ENCODE measurements at regions not wholly inside any gene's neighbourhood (a gene's known extent, or its start where the extent isn't known, plus 50 kb on each side); places are given as distances from the start of the nearest gene placed in this dataset.
A peak's percentile ranks its signal among the peaks of the same experiment; 100 is the strongest.
"Not testable (repeated sequence)": the region's sequence is repeated elsewhere in the genome, so short reads cannot be mapped to it uniquely, and the experiment has no call there.

DNA sequence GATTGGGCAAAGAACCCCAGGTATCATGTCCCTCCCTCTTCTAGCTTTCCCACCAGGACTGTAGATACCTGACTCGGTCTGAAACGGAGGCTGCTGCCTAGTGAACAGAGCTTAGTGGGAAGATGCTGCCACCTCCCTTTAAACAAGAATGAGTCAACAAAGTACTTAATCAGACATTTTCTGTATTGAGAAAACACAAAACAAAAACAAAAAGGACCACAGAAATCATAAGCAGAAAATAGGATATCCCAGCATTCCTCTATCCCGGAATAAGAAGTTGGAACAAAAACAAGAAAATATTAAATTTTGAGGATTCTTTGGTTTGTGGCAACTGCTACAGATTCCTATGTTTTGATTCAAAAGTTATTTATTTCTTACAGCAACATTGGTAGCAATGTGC, 51.7 kb upstream of the COL8A1 start:
- DNase-seq (ENCODE audit: low spot score) = no peak

DNA sequence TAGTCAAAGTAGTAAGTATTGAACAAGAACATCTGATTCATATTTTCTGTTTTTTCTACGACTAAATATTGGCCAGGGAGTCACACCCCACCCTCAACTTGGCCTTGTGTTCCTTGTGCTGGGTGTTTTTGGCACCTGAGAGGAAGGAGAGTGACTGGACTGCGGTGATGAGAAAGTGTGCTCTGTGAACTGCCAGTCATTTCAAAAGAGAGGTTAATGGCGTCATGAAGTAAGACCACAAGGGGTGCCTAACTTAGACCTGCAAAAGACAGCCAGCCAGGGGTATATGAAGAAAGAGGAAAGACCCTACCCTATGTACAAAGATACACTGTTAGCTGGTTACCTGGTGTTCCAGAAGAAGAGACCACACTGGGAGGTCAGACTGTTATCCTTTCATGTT, 58.4 kb upstream of the COL8A1 start:
- no peak for DNase-seq (ENCODE audit: low spot score)

DNA sequence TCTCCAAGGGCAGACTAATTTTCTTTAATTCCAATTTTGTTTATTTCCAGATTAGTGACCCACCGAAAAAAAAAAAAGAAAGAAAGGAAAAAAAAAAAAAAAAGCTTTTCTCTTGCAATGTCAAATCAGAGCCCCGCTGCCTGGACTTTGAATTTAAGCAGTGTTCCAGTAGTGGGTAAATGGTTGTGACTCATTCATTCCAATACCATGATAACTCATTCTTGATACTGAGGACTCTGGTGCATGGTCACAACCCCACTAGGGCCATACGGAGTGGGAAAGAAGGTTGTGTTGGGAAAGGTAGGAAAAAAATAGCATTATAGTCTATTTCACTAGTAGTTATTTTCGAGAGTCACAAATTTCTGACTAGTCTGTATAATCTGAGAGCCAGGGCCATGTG, 59.1 kb upstream of the COL8A1 start:
- no peak for DNase-seq (ENCODE audit: low spot score)

DNA sequence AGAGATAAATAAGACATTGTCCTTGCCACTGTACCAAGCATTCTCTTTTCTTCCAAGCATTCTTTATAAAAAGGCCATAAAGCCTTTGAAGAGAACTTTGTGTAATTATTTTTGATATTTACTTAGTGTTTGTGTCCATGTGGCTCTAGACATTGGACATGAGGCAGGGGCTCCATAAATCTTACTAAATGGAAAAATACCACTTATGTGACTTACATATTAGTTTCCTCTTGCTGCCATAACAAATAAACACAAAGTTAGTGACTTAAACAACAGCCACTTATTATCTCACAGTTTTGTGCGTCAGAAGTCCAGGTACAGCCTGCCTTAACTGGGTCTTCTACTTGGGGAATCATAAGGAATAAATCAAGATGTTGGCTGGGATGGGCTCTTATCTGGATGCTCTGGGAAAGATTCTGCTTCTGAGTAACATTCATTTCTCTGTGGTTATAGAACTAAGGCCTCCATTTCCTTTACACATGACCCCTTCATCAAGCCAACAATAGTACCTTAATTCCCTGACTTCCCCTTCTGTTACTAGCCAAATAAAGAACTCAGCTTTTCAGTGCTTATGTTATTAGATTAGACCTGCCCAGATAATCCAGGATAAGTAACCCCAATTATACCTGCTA, 59.9 kb upstream of the COL8A1 start:
- no peak for DNase-seq (ENCODE audit: low spot score)

DNA sequence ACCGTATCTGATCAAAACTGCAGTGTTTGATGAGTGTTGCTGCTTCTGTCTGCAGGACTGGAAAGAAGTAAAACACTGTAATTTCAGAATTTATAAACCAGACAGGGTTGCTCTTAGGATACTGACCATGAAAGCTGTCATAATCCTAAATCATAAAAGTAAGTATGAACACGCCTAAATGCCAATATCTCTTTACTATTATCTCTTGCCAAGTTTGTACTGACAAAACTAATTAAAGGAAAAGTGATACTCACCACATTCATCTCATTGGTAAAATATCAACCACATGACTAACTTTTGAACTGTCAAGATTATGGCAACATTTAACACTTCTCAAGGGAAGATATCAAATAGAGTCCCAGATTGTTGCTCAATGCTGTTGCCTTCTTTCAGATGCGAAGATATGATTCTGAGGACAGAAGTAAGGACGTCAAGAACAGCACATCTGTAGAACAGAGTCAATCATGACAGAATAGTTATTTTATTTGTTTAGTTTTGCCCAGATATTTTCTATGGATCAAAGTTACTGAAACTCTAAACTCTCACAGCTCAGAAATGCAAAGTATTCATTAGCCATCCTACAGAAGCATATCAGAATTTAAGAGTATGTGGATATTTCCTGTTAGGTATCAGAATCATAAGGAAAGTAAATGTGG, 61.4 kb upstream of the COL8A1 start:
- no peak for DNase-seq (ENCODE audit: low spot score)

DNA sequence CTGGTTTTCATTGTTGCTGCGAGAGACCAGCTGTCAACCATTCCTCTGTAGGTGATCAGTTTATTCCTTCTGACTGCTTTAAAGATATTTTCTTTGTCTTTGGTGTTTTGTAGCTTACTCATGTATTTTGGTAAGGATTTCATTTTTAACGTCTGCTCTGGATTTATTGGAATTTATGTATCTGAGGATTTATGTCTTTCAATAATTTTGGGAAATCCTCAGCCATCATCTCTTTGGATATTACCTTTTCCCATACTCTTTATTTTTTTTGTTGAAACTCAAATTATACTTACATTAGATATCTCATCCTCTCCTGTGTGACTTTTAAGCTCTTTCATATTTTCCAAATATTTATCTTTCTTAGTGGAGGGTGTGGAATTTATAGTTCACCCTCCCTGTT, 62.7 kb upstream of the COL8A1 start:
- DNase-seq (ENCODE audit: low spot score) = no peak

DNA sequence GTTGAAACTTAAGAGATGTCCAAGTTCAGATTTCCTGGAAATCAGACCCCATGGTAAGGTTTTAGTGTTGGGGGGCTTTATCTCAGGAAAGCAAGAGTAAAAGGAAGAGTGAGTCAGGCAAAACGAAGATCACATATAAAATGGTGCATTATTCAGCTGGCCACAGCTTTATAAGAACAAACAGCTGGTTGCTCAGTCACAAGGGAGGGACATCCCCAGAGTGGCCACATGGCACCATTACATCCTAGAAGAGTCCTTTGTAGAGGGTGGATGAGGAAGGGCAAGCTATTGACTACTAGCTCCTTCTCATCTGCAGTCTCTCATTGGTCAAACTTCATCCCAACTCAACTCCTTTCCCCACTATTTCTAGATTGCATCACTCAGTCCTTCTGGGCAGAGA, 68.3 kb upstream of the COL8A1 start:
- DNase-seq (ENCODE audit: low spot score) = no peak

DNA sequence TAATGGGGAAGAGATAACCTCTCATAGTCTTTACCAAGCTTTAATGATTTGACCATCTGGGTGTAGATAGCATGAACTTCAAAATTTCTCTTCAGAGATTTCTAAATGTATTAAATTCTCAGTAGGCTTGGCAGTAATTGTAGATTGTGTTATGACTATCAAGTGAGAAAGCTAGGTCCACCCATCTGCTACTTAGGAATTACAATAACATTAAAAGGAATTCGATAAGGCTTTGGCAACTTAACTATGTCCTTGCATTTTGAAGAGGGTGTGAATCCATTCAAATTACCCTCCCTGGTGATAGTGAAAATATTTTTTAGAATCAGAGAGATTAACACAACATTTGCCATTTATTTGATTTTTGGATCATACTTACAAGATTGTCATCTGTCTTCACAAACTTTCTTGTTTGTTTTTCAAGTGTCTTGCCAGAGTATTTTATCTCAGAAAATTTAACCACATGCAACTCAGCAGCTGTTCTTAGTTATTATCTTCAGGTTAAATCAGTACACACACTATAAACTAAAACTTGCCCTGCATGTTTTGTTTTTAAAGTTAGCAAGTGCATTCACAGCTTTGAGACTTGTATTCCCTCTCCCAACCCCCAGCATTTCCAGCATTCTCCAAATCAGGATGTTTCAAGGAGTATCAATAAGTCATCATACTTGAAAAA, 69.6 kb upstream of the COL8A1 start:
- no peak for DNase-seq (ENCODE audit: low spot score)

DNA sequence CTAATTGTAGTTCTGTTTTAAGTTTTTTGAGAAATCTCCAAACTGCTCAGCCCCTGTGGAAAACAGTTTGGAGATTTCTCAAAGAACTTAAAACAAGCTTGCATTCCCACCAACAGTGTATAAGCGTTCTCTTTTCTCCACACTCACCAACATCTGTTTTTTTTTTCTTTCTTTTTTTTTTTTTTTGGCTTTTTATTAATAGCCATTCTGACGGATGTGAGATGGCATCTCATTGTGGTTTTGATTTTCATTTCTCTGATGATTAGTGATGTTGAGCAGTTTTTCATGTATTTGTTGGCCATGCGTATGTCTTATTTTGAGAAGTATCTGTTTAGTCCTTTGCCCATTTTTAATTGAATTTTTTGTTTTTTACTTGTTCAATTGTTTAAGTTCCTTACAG, 73.1 kb upstream of the COL8A1 start:
- no peak for DNase-seq (ENCODE audit: low spot score)

DNA sequence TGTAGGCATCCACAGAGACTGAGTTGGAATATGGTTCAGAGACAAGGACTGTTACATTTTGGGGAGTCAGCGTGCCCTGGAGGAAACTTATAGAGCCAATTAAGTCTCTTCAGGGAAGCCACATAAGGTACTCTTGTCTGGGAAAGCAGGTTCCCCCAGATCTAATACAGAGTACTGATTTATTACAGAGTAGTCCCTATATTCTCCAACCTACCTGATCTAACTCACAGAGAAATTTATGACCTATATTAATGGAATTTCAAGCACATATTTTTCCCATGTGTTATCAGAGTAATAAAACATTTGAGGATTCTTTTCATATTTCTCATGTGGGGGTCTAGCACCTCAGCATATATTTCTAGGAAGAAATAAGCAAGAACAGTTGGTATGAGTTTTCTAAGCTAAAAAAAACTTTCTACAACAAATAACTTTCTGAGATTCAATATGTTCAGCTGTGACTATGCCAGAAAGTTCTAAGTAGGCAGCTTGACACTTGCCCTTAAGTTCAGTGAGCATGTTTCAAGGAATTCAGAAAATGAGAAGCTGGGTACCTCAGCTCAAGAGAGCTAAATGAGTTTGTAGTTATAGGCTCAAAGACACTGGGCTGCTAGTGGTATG, 75.3 kb upstream of the COL8A1 start:
- no peak for DNase-seq (ENCODE audit: low spot score)

DNA sequence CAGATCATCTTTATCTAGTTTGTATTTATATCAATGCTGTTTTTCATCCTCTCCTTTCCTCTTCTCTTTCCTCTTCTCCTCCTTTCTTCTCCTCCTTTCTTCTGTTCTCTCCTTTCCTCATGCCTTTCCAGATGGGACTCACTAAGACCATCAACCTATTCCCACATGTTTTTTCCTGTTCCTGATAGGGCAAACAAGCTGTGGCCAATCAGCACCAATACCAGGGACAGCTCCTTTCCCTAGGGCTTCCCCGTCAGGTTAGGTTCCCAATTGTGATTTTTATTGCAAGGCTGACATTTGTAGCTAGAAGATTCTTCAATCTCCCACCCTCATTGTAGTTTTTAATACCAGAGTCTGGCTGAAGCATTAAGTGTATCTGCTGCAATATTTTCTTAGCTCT, 76.3 kb upstream of the COL8A1 start:
- DNase-seq (ENCODE audit: low spot score) = peak; percentile 2

DNA sequence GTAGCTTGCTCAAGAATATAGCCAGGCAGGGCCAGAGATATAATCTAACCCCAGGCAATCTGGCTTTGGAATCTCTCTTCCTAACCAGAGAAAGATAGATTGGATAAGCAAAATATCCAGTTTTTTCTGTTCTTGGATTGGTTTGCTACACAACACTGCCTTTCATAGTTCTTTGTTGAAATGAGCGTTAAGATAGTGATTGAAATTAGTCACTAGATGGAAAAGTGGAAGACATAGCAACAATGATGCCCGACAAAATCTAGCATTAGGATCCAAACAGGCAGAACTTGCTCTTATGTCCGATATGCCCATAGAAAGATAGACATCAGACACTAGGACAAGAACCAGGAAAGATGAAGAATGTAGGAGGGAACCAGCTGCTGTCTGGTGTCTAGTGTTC, 77.3 kb upstream of the COL8A1 start:
- no peak for DNase-seq (ENCODE audit: low spot score)

DNA sequence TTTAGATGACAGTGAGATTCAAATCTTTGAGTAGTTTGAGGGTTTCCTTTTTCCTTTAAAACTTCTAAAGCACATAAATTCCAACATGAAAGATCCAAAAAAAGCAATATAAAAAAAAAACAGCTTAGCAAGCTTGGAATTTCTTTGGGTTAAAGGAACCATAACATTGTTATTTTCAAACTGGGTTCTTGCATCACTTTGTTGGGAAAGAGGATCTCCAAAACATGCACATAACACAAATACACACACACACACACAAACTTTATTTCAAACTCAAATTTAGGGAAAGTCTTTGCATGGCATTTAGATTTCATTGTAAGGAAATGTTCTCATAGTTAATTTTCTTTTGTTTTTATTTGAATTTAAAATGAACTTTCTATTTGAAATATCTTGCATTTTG, 79.2 kb upstream of the COL8A1 start:
- no peak for DNase-seq (ENCODE audit: low spot score)

DNA sequence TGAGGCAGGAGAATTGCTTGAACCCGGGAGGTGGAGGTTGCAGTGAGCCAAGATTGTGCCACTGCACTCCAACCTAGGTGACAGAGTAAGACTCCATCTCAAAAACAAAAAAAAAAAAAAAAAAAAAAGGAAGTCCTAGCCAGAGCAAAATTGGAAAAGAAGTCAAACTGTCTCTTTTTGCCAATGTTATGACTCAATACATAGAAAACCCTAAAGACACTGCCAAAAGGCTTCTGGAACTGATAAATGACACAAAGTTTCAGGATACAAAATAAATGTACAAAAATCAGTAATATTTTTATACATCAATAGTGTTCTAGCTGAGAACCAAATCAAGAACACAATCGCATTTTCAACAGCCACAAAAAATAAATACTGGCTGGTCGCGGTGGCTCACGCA, 82.5 kb upstream of the COL8A1 start:
- DNase-seq (ENCODE audit: low spot score) = not testable (repeated sequence)

DNA sequence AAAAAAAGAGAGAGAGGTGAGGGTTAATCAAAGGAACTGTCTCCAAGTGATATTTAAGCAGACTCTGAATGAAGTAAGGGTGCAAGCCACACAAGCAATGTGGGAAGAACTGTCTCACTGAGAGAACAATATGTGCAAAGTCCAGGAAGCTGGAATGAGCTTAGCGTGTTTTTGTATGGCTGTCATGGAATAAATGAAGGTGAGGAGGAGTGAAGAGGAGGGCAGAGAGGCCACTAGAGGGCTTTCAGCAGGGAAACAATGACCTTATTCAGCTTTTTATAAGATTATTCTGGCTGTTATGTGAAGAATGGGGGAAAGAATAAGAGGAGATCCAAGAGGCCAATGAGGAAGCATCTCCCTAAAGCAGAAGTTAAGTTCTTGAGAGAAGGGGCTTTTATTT, 86.9 kb upstream of the COL8A1 start:
- DNase-seq (ENCODE audit: low spot score) = no peak

DNA sequence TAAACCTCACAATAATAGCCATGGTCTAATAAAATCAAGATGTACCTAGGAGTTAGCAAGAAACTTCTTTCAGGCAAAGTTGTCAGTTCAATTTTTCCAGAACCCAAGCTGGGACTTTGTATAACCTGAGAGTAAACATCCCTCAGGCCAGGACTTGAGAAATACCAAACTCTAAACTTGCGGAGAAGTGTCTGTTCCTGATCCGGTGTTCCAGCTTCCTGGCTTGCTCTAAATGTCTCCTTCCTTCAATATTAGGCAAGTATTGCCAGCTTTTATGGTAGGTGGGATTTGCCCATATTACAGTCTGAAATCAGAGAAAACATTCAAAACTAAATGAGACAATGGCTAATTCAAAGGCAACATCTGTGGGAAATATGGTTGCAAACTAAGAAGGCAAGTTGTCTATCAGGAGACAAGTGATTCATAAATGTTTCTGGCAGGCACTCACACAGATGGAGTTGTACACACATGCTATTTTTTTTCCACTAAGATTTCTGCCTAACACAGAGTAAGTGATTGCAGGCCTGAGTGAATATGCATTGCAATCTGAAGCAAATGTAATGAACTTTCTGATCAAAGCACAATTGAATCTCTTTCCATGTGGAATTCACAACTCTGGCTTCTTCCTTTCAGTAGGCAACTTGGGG, 88.3 kb upstream of the COL8A1 start:
- no peak for DNase-seq (ENCODE audit: low spot score)

DNA sequence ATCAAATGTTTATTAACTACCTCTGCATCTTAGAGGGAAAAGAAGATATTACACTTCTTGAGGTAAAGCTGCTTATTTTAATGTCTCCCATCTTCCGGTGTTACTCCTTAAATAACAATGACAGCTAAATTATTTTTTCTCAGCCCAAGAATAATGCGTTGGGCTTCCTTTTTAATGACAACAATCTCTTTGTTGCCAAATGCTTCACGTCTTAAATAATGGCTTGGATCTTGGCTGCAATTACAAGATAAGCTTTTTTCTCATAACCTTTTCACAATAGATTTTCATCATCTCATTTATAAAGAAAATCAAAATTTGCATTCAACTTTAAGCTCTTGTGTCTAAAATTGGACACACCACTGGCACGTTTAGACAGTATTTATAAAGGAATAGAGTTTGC, 89.2 kb upstream of the COL8A1 start:
- DNase-seq (ENCODE audit: low spot score) = no peak

DNA sequence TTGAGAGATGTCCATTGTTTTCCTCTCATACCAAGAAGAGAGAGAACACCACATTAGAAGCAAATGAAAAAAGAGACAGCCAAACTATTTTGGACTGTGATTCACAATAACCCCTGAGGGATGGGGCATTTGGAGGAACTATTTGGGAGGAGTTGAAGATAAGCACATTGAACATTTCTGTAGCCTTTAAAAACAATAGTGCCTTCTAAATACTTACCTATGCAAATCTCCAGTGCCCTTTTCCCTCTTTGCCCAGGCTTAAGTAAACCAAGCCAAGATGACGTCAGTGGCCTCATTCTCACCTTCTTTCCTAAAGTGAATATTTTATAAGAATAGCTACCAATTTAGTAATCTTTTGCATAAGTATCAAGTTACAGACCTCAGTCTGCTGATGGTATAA, 89.7 kb upstream of the COL8A1 start:
- no peak for DNase-seq (ENCODE audit: low spot score)

DNA sequence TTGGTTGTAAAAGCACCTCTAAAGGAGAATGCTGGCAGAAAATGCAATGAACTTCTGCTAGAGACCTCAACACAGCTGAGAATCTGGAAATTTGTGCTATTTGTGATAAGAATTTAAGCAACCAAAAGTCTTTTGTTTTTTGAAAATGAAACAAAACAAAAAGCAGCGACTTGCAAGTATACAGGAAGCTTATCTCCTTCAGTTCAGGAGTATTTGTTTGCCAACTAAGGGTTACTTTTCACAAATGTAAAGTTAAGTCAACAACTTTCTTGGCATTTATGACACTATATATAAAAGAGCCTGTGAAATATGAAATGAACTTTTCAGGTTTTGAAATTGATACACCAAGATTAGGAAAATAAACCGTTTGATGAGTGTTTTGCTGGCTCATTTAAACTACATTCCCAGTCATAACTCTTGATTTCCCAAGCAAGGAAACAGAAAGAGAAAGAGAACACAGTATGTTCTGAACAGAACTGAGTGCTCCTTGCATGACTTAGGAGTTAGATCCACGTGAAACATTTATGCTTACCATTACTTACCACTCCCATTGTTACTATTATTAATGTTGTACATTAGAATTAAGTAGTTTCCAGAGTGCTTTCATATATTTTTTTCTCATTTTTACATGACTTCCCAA, 92.3 kb upstream of the COL8A1 start:
- DNase-seq (ENCODE audit: low spot score) = no peak

DNA sequence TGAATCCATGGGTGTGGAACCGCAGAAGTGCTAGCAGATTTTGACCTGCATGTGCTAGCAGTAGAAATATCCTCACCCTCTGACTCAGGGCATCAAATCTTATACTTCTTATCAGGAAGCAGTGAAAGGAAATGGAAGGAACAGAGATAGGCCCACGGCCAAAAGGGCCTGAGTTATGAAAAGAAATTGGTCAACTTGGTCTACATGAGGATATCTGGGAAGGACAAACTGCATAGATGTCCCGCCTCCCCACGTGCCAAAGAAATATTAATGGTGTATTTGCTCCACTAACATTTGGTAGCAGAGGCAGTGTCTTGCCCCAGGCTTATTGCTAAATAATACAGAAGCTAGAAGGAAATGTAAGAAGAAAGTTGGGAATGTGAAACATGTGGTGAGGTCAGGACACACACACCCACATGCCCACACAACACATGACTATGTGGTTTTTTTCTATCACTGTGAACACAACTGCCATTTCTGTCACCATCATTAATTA, 93.6 kb upstream of the COL8A1 start:
- DNase-seq (ENCODE audit: low spot score) = no peak

DNA sequence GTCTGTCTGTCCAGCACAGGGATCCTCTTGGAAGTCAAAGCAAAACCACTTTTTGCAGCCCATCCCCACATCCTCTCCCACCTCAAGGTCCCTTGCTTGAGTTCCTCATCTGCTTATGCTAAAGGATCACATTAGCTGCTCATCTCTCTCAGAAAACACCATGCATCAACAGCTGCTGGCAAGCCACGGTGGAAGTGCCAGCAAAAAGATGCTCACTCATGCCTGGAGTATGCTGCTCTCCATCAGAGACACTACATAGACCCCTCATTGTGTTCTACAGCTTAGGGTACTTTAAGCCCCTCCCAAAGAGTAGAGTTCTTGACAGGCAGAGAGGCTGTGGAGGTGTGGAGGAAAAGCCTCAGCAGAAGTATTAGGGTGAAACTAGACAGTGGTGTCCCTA, 94.6 kb upstream of the COL8A1 start:
- no peak for DNase-seq (ENCODE audit: low spot score)
